HG03520 (cell line): ENCODE measurements at regions not wholly inside any gene's neighbourhood (a gene's known extent, or its start where the extent isn't known, plus 50 kb on each side); places are given as distances from the start of the nearest gene placed in this dataset.

Experiments used
- ATAC-seq: cut with Tn5 transposase; IDR thresholded peaks from one replicate; pipeline ENCODE4 v1.9.1; 2021; ENCODE audit warnings: mild to moderate bottlenecking, moderate library complexity; ENCODE audit not compliant: unreplicated experiment

- no peak for ATAC-seq
Observed at GRCh38 chr1:37085393-37085792, 51.1 kb upstream of the GRIK3 start.

- ATAC-seq, result no peak
Observed at GRCh38 chr1:37089750-37090149, 55.4 kb upstream of the GRIK3 start.

- no peak for ATAC-seq
Observed at GRCh38 chr1:37090671-37091070, 56.4 kb upstream of the GRIK3 start.

- no peak for ATAC-seq
Observed at GRCh38 chr1:37092937-37093336, 58.6 kb upstream of the GRIK3 start.

- ATAC-seq, result no peak
Observed at GRCh38 chr1:37094302-37094701, 60.0 kb upstream of the GRIK3 start.

- ATAC-seq, result no peak
Observed at GRCh38 chr1:37096523-37096922, 62.2 kb upstream of the GRIK3 start.

- no peak for ATAC-seq
Observed at GRCh38 chr1:37097731-37098130, 63.4 kb upstream of the GRIK3 start.

GRCh38 chr1:37098237-37098636 is 63.9 kb upstream of the GRIK3 start:
- no peak for ATAC-seq

GRCh38 chr1:37100310-37100709 is 66.0 kb upstream of the GRIK3 start:
- ATAC-seq, result no peak

GRCh38 chr1:37102656-37103382 is 68.5 kb upstream of the GRIK3 start:
- ATAC-seq, result no peak

GRCh38 chr1:37105911-37106310 is 71.6 kb upstream of the GRIK3 start:
- ATAC-seq, result no peak

GRCh38 chr1:37107153-37107907 is 73.0 kb upstream of the GRIK3 start:
- no peak for ATAC-seq

GRCh38 chr1:37108596-37109188 is 74.4 kb upstream of the GRIK3 start:
- no peak for ATAC-seq

- ATAC-seq, result no peak
Observed at GRCh38 chr1:37112430-37112829, 78.1 kb upstream of the GRIK3 start.

GRCh38 chr1:37113285-37113997 is 79.1 kb upstream of the GRIK3 start:
- ATAC-seq, result no peak

GRCh38 chr1:37118790-37119189 is 84.5 kb upstream of the GRIK3 start:
- ATAC-seq, result no peak

- no peak for ATAC-seq
Observed at GRCh38 chr1:37120279-37120678, 86.0 kb upstream of the GRIK3 start.

- ATAC-seq, result no peak
Observed at GRCh38 chr1:37123276-37124115, 89.2 kb upstream of the GRIK3 start.

- no peak for ATAC-seq
Observed at GRCh38 chr1:37124501-37124900, 90.2 kb upstream of the GRIK3 start.

GRCh38 chr1:37125295-37125694 is 91.0 kb upstream of the GRIK3 start:
- no peak for ATAC-seq
